Body of pancreas (tissue), 4 donors: ENCODE measurements at regions not wholly inside any gene's neighbourhood (a gene's known extent, or its start where the extent isn't known, plus 50 kb on each side); places are given as distances from the start of the nearest gene placed in this dataset.

Experiments used
- CTCF ChIP-seq, 7 experiments: fragments of 450-650 bp in 4 of 7; fragments of 200-600 bp in 3 of 7; sonication (generic) in 3 of 7; IDR thresholded peaks; one replicate each; pipeline ENCODE4 v1.5.1; 2016 to 2019; ENCODE audit warnings: antibody characterized with exemption in 7 of 7
- POLR2A ChIP-seq, 3 donors: fragments of 450-650 bp; IDR thresholded peaks; one replicate each; pipeline ENCODE4 v1.6.1; 2016; ENCODE audit warnings: antibody characterized with exemption in 3 of 3, mild to moderate bottlenecking in 2 of 3

- no peak for TF ChIP-seq CTCF (IDR thresholded peaks at IDR 0.05)
- no peak for TF ChIP-seq POLR2A (IDR thresholded peaks at IDR 0.05)
These were observed 572.1 kb upstream of the PSMD7 start for GRCh38 chr16:73724503-73724902.
